Body of pancreas (tissue), 4 donors: ENCODE measurements at regions not wholly inside any gene's neighbourhood (a gene's known extent, or its start where the extent isn't known, plus 50 kb on each side); places are given as distances from the start of the nearest gene placed in this dataset.

Source experiments
- ATAC-seq: fragments of 150-250 bp; one replicate; pipeline ENCODE4 v1.9.1; 2016
- DNase-seq, 4 donors: peaks; one replicate each; pipeline ENCODE4 v3.0.0-alpha.2; 2019
- H3K27ac ChIP-seq, 4 donors: fragments of 200-600 bp; sonication (generic); 1 replicate in 3 of 4; 2 replicates in 1 of 4; pipeline versions ENCODE4 v1.5.1 to v1.6.1; 2016 to 2019; ENCODE audit warnings: mild to moderate bottlenecking in 1 of 4, mixed read lengths in 1 of 4, moderate library complexity in 1 of 4
- H3K27me3 ChIP-seq, 2 donors: fragments of 200-600 bp; sonication (generic); one replicate each; pipeline ENCODE4 v1.6.0; 2016; ENCODE audit warnings: mild to moderate bottlenecking in 1 of 2
- H3K36me3 ChIP-seq, 2 donors: fragments of 200-600 bp; sonication (generic); replicated peaks in 1 of 2; 2 replicates each; pipeline ENCODE4 v1.5.1; 2016; ENCODE audit warnings: low read depth in 2 of 2; ENCODE audit not compliant: insufficient read depth in 1 of 2
- H3K4me1 ChIP-seq: fragments of 200-600 bp; sonication (generic); one replicate; pipeline ENCODE4 v1.6.0; 2016
- H3K4me3 ChIP-seq, 2 donors: fragments of 200-600 bp; sonication (generic); 1 replicate in 1 of 2; 2 replicates in 1 of 2; pipeline ENCODE4 v1.5.1; 2016 to 2019
- H3K9me3 ChIP-seq, 3 donors: fragments of 200-600 bp; sonication (generic); 1 replicate in 2 of 3; 2 replicates in 1 of 3; pipeline ENCODE4 v1.5.1; 2016
- CTCF ChIP-seq, 7 experiments: fragments of 450-650 bp in 4 of 7; fragments of 200-600 bp in 3 of 7; sonication (generic) in 3 of 7; IDR thresholded peaks; one replicate each; pipeline ENCODE4 v1.5.1; 2016 to 2019; ENCODE audit warnings: antibody characterized with exemption in 7 of 7
- POLR2A ChIP-seq, 3 donors: fragments of 450-650 bp; IDR thresholded peaks; one replicate each; pipeline ENCODE4 v1.6.1; 2016; ENCODE audit warnings: antibody characterized with exemption in 3 of 3, mild to moderate bottlenecking in 2 of 3
- WGBS, 2 donors: methylation state at CpG; one replicate each; pipeline ENCODE4 v1.1.5; 2017; 5-methylcytosine and 5-hydroxymethylcytosine counted together
- intact Hi-C: fragments of 100-400 bp; cut with DNase I; formaldehyde crosslinking; loops from one replicate; pipeline ENCODE4 v1.15.1; 2023

DNA sequence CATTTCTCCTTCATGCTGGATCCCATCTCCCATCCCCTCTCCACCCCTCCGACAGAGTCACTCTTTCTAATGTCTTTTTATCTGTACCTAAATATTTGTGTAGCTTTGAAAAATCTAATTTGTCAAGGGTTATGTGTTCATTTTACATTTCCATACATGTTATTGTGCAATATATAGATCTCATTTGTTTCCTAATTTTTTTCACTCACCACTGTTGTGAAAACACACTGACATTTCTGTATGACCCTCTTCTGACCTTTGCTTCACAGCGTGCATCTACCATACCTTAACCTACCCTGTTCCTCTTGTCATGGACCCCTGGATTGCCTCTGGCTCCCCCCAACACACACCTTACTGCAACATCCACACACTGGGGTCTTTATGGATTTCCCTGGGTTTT lies 942.9 kb downstream of the TBC1D22A start:
- 45 to 58% methylated on average over 2 of the region's 2 CpGs for WGBS, 2 donors
- no peaks in the 10 kb centered on the region for H3K9me3 ChIP-seq

DNA sequence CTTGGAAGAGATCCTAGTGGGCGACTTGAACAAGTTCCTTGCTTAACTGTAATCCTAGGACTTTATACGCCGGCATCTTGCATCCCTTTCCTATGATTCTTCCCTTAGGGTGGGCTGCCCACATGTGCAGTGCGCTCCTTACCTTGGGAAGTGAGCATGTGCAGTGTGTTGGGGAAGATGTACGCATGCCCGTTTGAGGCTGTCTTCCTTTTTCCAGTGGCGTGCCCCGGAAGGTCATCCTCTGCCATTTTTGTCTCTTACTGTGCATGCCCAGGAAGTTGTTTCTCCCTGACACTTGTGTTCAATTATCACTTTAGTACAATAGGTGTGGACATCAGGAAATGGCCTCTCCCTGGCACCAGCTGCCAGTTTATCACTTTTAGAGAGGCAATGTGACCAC lies 936.5 kb downstream of the TBC1D22A start:
- ATAC-seq = no peak
- WGBS, 2 donors = 66 to 75% methylated on average over 8 of the region's 8 CpGs
- Histone ChIP-seq H3K36me3 (no peaks in the 10 kb centered on the region), H3K9me3 (no peaks in the 10 kb centered on the region), H3K4me1 (no peaks in the 10 kb centered on the region), H3K4me3 (no peak overlapping the region), H3K27me3 (peaks cover 0 to 4% of the 10 kb centered on the region in 2 donors), H3K27ac (no peak overlapping the region)
- TF ChIP-seq POLR2A (IDR thresholded peaks at IDR 0.05) (no peak), CTCF (IDR thresholded peaks at IDR 0.05) (no peak)
- intact Hi-C loops = no loop called here
- no peak for DNase-seq

More for the DNA sequence above, 942.9 kb downstream of the TBC1D22A start:
- Histone ChIP-seq H3K27ac (no peak overlapping the region), H3K4me1 (no peaks in the 10 kb centered on the region), H3K36me3 (no peaks in the 10 kb centered on the region), H3K4me3 (no peak overlapping the region), H3K27me3 (peaks cover 0 to 4% of the 10 kb centered on the region in 2 donors)
- no peak for DNase-seq
- intact Hi-C loops = no loop called here
- no peak for ATAC-seq
- TF ChIP-seq CTCF (IDR thresholded peaks at IDR 0.05) (no peak), POLR2A (IDR thresholded peaks at IDR 0.05) (no peak)

DNA sequence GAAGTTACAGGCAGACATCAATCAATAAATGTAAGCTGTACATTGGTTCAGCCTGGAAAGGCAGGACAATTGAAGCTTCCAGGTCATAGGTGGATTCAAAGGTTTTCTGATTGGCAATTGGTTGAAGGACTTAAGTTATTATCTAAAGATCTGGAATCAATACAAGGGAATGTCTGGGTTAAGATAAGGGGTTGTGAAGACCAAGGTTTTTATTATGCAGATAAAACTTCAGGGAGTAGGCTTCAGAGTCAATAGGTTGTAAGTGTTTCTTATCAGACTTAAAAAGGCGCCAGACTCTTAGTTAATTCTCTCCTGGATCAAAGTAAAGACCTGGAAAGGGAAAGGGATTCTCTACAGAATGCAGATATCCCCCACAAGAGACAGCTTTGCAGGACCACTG lies 935.4 kb downstream of the TBC1D22A start:
- TF ChIP-seq CTCF (IDR thresholded peaks at IDR 0.05) = no peak
- TF ChIP-seq POLR2A (IDR thresholded peaks at IDR 0.05) = no peak
- DNase-seq (no peak), ATAC-seq (no peak)
- no peaks in the 10 kb centered on the region for H3K36me3 ChIP-seq
- no peaks in the 10 kb centered on the region for H3K9me3 ChIP-seq
- H3K4me1 ChIP-seq = no peaks in the 10 kb centered on the region
- intact Hi-C loops = no loop called here
- H3K4me3 ChIP-seq = no peak overlapping the region
- WGBS, 2 donors = 19 to 30% methylated on average over 1 of the region's 1 CpG
- peaks cover 0 to 4% of the 10 kb centered on the region in 2 donors for H3K27me3 ChIP-seq
- H3K27ac ChIP-seq = no peak overlapping the region

DNA sequence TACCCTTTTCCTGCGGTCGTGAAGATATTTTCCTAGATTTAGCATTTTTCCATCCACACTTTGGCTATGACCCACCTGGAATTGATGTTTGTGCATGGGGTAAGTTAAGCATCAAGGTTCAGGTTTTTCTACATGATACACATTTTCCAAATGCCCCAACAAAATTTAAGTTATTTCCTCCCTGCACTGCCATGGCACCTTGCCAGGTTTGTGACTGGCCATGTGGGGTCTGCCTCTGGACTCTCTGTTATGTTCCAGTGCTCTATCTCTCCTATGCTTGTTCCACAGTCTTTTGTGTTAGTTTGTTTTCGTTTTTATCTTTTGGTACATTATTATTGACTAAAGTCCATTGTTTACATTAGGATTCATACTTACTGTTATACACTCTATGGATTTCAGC lies 934.3 kb downstream of the TBC1D22A start:
- no peak for DNase-seq
- no peak overlapping the region for H3K4me3 ChIP-seq
- intact Hi-C loops = no loop called here
- H3K36me3 ChIP-seq = no peaks in the 10 kb centered on the region
- TF ChIP-seq CTCF (IDR thresholded peaks at IDR 0.05) (no peak), POLR2A (IDR thresholded peaks at IDR 0.05) (no peak)
- no peaks in the 10 kb centered on the region for H3K4me1 ChIP-seq
- H3K27me3 ChIP-seq = peaks cover 0 to 4% of the 10 kb centered on the region in 2 donors
- no peak for ATAC-seq
- WGBS, 2 donors = 44 to 47% methylated on average over 3 of the region's 3 CpGs
- no peaks in the 10 kb centered on the region for H3K9me3 ChIP-seq
- H3K27ac ChIP-seq = no peak overlapping the region

DNA sequence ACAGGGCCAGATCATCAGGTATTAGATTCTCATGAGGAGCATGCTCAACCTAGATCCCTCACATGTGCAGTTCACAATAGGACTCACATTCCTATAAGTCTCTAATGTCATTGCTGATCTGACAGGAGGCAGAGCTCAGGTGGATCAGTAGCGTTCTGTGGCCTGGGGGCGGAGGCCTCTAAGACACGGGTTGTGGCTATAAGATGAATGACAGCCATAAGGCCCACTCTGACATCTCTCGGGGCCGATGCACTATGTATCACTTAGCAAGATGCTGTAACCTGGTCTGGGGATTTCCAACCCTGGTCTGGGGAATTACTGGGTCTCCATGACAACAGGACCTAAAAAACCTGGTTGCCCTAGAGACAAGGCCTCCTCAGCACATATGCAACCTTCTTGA lies 932.7 kb downstream of the TBC1D22A start:
- H3K4me3 ChIP-seq = no peak overlapping the region
- H3K27me3 ChIP-seq = no peaks in the 10 kb centered on the region
- DNase-seq (no peak), ATAC-seq (no peak)
- TF ChIP-seq CTCF (IDR thresholded peaks at IDR 0.05) (no peak), POLR2A (IDR thresholded peaks at IDR 0.05) (no peak)
- H3K36me3 ChIP-seq = no peaks in the 10 kb centered on the region
- H3K27ac ChIP-seq = no peak overlapping the region
- intact Hi-C loops = no loop called here
- H3K9me3 ChIP-seq = no peaks in the 10 kb centered on the region
- 66% methylated on average over 5 of the region's 5 CpGs; no CpG with 5 or more reads in 1 of the 2 donors for WGBS, 2 donors
- H3K4me1 ChIP-seq = no peaks in the 10 kb centered on the region
